GM13977 (cell line): ENCODE measurements at regions not wholly inside any gene's neighbourhood (a gene's known extent, or its start where the extent isn't known, plus 50 kb on each side); places are given as distances from the start of the nearest gene placed in this dataset.

ENCODE experiments used
- DNase-seq: peaks from one replicate; pipeline ENCODE4 v3.0.0; 2012; ENCODE audit warnings: low spot score
- in situ Hi-C: fragments of 300-500 bp; cut with MboI; formaldehyde crosslinking; loops from one replicate; pipeline ENCODE4 v1.12.0; 2022; ENCODE audit warnings: low sequenced_read_pairs, low pct_unique_long_range_greater_than_20kb, mixed read lengths, inconsistent platforms; ENCODE audit not compliant: unreplicated experiment
- TF ChIP-seq, protein P1 (sequence below): IDR thresholded peaks from 2 replicates; pipeline ENCODE4 v1.5.1; 2012; ENCODE audit warnings: mild to moderate bottlenecking, control low read depth; ENCODE audit not compliant: insufficient read depth; ENCODE audit errors: extremely low read depth, missing control alignments

DNA sequence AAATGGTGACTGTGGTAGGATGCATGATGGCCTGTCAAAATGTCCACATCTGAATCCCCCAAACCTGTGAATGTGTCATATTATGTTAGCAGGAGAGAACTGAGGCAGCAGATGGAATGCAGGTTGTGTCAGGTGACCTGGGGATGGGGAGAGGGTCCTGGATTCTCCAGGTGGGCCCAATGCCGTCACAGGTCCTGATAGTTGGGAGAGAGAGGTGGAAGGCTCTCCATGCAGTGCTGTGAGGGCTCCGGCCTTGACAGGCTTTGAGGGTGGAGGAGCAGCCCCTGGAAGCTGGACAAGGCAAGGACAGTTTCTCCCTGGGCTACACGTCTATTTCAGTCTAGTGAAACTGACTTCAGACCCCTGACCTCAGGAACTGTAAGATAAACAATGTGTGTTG lies 330.9 kb upstream of the ZNF32 start:
- TF ChIP-seq, protein P1, sequence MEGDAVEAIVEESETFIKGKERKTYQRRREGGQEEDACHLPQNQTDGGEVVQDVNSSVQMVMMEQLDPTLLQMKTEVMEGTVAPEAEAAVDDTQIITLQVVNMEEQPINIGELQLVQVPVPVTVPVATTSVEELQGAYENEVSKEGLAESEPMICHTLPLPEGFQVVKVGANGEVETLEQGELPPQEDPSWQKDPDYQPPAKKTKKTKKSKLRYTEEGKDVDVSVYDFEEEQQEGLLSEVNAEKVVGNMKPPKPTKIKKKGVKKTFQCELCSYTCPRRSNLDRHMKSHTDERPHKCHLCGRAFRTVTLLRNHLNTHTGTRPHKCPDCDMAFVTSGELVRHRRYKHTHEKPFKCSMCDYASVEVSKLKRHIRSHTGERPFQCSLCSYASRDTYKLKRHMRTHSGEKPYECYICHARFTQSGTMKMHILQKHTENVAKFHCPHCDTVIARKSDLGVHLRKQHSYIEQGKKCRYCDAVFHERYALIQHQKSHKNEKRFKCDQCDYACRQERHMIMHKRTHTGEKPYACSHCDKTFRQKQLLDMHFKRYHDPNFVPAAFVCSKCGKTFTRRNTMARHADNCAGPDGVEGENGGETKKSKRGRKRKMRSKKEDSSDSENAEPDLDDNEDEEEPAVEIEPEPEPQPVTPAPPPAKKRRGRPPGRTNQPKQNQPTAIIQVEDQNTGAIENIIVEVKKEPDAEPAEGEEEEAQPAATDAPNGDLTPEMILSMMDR, result no peak
- DNase-seq, result no peak
- in situ Hi-C loops, result no loop called here

DNA sequence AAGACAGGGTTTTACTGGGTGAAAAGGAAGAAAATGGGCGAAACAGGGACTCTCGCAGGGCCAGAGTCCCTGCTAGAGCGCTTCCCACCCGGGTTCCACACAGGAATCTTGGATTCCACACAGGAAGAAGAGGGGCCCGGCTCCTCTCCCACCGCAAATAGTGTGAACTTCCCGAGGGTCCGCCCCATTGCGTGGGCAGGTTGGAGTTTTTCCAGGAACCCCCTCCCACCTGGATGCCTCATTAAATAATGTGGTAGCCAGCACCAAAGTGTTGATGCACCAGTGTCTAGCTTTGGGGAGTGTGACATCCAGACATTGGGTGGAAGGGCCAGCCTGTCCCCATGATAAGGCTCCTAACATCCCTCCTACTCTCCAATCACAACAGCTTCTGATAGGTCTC lies 330.3 kb upstream of the ZNF32 start:
- no peak for DNase-seq
- TF ChIP-seq, protein P1, result no peak
- in situ Hi-C loops, result no loop called here

DNA sequence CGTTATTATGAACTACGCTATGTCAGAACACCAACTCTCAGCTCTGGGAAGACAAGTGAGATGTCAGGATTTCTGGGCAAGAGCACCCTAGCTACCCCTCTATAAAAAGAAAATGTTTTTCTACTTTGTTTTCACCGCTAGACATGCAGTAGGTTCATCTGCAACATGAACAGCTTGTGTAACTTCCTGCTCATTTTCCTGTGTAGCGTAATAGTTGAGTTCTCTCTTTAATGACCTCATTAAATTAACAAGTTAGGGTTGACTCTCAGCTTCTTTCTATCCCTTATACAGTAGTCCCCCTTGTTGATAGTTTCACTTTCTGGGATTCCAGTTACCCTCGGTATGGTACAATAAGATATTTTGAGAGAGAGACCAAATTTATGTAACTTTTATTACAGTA lies 329.4 kb upstream of the ZNF32 start:
- in situ Hi-C loops, result no loop called here
- TF ChIP-seq, protein P1, result no peak
- no peak for DNase-seq

DNA sequence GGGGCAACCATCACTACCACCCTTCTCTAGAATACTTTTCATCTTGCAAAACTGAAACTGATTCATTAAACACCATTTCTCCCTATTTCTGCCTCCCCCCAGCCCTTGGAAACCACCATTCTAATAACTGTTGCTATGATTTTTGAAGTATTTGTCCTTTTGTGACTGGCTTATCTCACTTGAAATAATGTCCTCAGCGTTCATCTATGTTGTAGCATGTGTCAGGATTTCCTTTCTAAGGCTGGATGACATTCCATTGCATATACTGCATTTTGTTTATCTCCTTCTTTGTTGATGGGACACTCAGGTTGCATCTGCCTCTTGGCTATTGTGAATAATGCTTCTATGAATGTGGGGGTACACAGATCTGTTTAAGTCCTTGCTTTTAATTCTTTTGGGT lies 327.6 kb upstream of the ZNF32 start:
- DNase-seq, result no peak
- in situ Hi-C loops, result no loop called here
- TF ChIP-seq, protein P1, result no peak

DNA sequence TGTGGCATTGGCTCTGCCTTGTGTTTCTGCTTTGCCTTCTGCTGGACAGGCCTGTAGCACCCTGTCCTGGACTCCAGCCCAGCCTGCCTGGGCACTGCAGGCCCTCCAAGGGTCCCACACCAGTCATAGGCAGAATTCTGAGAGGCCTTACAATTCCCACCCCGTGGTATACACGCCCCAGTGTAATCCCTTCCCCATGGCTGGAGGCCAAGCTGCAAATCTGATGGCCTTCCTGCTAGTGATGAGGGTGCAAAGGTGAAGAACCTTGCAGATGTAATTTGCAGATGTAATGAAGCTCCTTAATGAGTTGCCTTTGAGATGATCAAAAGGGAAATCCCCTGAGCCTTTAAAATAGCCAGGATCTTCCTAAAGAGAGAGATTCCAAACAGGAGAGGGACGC lies 325.1 kb upstream of the ZNF32 start:
- no peak for DNase-seq
- TF ChIP-seq, protein P1, result no peak
- in situ Hi-C loops, result no loop called here

DNA sequence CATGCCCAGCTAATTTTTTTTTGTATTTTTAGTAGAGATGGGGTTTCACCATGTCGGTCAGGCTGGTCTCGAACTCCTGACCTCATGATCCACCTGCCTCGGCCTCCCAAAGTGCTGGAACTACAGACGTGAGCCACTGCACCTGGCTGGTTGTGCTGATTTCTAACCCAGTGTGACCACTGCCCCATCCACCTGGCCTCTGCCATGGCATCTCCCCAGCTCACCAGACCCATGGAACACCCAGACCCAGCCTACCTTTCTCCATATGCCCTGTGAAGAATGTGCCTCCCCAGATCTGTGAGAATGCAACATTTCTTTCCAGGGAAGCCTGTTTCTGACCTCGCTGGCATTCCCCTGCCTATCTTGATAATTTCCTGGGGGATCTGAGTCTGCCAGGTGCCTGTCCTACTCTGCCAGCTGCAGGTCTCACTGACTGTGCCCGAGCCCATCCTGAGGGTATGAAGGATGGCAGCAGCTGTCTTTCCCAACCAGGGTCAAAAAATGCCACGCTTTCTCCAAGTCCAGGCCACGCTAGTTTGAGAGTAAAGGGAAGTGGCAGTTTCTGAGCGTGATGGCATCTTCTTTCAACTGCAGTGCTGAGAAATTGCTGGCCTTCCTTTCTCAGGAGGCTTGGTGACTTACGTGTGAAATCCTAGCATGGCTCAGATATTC lies 324.4 kb upstream of the ZNF32 start:
- DNase-seq, result no peak
- TF ChIP-seq, protein P1, result no peak
- in situ Hi-C loops, result no loop called here

DNA sequence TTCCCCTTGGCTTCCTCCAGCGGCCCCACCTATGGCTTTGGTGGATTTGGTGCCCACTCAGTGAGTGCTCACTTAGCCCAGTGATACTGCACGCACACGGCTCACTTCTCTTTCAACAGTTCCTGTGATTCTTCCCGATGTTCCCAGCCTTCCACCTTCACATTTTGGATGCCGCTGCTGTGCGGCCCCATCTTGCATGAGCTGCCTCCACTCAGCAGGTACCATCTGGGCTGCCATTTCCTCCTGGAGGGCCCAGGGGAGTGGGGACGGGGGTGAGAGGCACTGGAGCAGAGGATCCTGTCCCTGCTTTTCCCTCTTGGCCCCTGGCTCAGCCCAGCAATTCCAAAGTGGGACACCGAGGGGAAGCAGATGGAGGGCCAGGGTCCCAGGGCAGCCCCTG lies 323.3 kb upstream of the ZNF32 start:
- in situ Hi-C loops, result no loop called here
- DNase-seq, result no peak
- TF ChIP-seq, protein P1, result no peak
